HL-60 (cell line): ENCODE measurements at regions not wholly inside any gene's neighbourhood (a gene's known extent, or its start where the extent isn't known, plus 50 kb on each side); places are given as distances from the start of the nearest gene placed in this dataset.

Source experiments
- CTCF ChIP-seq: IDR thresholded peaks from one replicate; pipeline ENCODE4 v1.5.1; 2011; ENCODE audit warnings: low read length, control low read depth, inconsistent platforms; ENCODE audit not compliant: insufficient read depth
- GABPA ChIP-seq: IDR thresholded peaks from 2 replicates; pipeline ENCODE4 v1.6.1; 2012; ENCODE audit warnings: low read depth
- POLR2AphosphoS5 ChIP-seq: IDR thresholded peaks from 2 replicates; pipeline ENCODE4 v1.6.1; 2012; ENCODE audit warnings: low read depth
- REST ChIP-seq: IDR thresholded peaks from 2 replicates; pipeline ENCODE4 v1.6.1; 2012; ENCODE audit warnings: low read depth; ENCODE audit not compliant: insufficient replicate concordance
- SPI1 ChIP-seq: IDR thresholded peaks from 2 replicates; pipeline ENCODE4 v1.6.1; 2012; ENCODE audit warnings: low read depth, mild to moderate bottlenecking, borderline replicate concordance

GRCh38 chr9:106616026-106616425 is 246.9 kb upstream of the ZNF462 start:
- TF ChIP-seq CTCF (no peak), POLR2AphosphoS5 (no peak), REST (no peak), SPI1 (no peak), GABPA (no peak)
